ENCODE measurements at regions not wholly inside any gene's neighbourhood (a gene's known extent, or its start where the extent isn't known, plus 50 kb on each side); places are given as distances from the start of the nearest gene placed in this dataset.

DNA sequence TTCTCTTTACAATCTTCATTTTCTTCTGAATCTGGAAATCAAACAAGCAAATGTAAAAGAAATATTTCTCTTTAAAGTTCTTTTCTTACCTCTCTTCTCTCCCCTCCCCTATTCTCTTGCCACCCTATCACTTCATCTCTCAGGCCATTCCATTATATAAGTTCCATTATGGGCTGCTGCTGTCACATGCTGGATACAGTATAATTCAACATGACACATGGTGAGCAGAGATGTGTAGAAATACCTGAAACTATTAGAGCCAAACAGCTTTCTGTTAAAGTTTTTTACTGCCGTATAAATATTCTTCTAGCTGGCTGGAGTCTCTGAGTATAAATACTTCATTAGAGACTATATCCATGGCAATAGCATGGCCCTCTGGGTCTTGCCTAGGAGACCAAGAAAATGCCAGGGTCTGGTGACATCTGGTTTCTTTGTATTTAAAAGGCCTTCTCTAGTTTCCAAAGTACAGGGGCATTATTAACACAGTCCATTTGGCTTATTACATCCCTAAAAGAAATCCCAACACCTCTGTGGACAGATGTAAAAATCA, 139.6 kb downstream of the TFAP2B start:
- no peak overlapping the region for H3K4me3 ChIP-seq (ENCODE audit: control insufficient read depth in 2 of 3, extremely low read depth in 1 of 3, insufficient read depth in 2 of 3, low read depth in 1 of 3, low read length in 3 of 3)
- FAIRE-seq, result no peak
- dilution Hi-C loops (cut with MboI; ENCODE audit: extremely low pct_ligation_motif_present, low sequenced_read_pairs), result no loop called here
- DNase-seq (ENCODE audit: low read depth, low spot score), result no peak
- H3K9me3 ChIP-seq (ENCODE audit: control insufficient read depth, low read depth, low read length), result no peaks in the 10 kb centered on the region
- H3K9ac ChIP-seq (ENCODE audit: control insufficient read depth, extremely low read depth, insufficient read depth, low read length), result no peak overlapping the region
- H3K27ac ChIP-seq (ENCODE audit: control insufficient read depth, insufficient read depth, low read length), result no peak overlapping the region
- no peaks in the 10 kb centered on the region for H3K27me3 ChIP-seq (ENCODE audit: control insufficient read depth, extremely low read depth, insufficient read depth, low read length)
- no peak overlapping the region for H2AFZ ChIP-seq (ENCODE audit: control insufficient read depth, low read length)
- H3K79me2 ChIP-seq (ENCODE audit: control insufficient read depth, insufficient read depth, low read length), result no peaks in the 10 kb centered on the region
- no peaks in the 10 kb centered on the region for H4K20me1 ChIP-seq (ENCODE audit: control insufficient read depth, extremely low read depth, insufficient read depth, low read length)
- H3K36me3 ChIP-seq (ENCODE audit: control insufficient read depth in 2 of 2, extremely low read depth in 1 of 2, insufficient read depth in 2 of 2, low read length in 2 of 2), result no peaks in the 10 kb centered on the region
- no peak overlapping the region for H3K4me2 ChIP-seq (ENCODE audit: control insufficient read depth, extremely low read depth, insufficient read depth, low read depth, low read length)
- H3K4me1 ChIP-seq (ENCODE audit: control insufficient read depth, extremely low read depth, insufficient read depth, low read length), result no peaks in the 10 kb centered on the region
- H3K9me1 ChIP-seq (ENCODE audit: control insufficient read depth, extremely low read depth, insufficient read depth, low read length), result no peaks in the 10 kb centered on the region
- TF ChIP-seq, protein P1, sequence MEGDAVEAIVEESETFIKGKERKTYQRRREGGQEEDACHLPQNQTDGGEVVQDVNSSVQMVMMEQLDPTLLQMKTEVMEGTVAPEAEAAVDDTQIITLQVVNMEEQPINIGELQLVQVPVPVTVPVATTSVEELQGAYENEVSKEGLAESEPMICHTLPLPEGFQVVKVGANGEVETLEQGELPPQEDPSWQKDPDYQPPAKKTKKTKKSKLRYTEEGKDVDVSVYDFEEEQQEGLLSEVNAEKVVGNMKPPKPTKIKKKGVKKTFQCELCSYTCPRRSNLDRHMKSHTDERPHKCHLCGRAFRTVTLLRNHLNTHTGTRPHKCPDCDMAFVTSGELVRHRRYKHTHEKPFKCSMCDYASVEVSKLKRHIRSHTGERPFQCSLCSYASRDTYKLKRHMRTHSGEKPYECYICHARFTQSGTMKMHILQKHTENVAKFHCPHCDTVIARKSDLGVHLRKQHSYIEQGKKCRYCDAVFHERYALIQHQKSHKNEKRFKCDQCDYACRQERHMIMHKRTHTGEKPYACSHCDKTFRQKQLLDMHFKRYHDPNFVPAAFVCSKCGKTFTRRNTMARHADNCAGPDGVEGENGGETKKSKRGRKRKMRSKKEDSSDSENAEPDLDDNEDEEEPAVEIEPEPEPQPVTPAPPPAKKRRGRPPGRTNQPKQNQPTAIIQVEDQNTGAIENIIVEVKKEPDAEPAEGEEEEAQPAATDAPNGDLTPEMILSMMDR (optimal IDR thresholded peaks at IDR 0.05 in 1 of 3, IDR thresholded peaks at IDR 0.05 in 1 of 3, conservative IDR thresholded peaks at IDR 0.05 in 1 of 3; ENCODE audit: extremely low read depth in 1 of 3, insufficient read depth in 2 of 3, low read length in 3 of 3), result no peak
- TF ChIP-seq EZH2 (IDR thresholded peaks at IDR 0.05; ENCODE audit: low read length), result no peak

DNA sequence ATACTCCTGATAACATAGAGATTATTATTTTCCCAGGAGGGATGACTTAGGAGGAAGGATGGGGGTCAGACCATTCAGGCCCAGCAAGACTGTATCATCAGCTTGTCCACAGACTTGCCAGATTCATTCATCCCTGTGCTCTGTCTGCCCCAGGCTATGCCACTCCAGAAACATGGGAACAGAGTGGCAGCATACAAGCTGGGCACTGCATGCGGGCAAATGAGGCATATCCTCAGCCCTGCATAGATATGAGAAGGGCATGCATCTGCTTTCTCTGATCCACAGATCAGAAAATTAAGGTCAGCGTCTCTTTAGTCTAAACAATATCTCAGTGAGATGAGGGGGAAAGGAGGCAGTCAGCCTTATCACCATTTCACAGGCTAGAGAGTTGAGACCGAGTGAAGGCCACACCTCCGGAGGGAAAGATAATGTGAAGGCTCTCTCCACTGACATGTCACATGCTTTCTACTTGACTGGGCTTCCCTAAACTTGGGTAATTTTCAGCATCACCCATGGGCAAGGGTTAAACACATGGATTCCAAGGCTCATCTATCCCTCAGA, 140.5 kb downstream of the TFAP2B start:
- Histone ChIP-seq H3K4me2 (ENCODE audit: control insufficient read depth, extremely low read depth, insufficient read depth, low read depth, low read length) (no peak overlapping the region), H3K27ac (ENCODE audit: control insufficient read depth, insufficient read depth, low read length) (no peak overlapping the region), H3K4me3 (ENCODE audit: control insufficient read depth in 2 of 3, extremely low read depth in 1 of 3, insufficient read depth in 2 of 3, low read depth in 1 of 3, low read length in 3 of 3) (no peak overlapping the region), H3K9me1 (ENCODE audit: control insufficient read depth, extremely low read depth, insufficient read depth, low read length) (no peaks in the 10 kb centered on the region), H3K4me1 (ENCODE audit: control insufficient read depth, extremely low read depth, insufficient read depth, low read length) (no peaks in the 10 kb centered on the region), H3K36me3 (ENCODE audit: control insufficient read depth in 2 of 2, extremely low read depth in 1 of 2, insufficient read depth in 2 of 2, low read length in 2 of 2) (no peaks in the 10 kb centered on the region), H4K20me1 (ENCODE audit: control insufficient read depth, extremely low read depth, insufficient read depth, low read length) (no peaks in the 10 kb centered on the region), H3K9ac (ENCODE audit: control insufficient read depth, extremely low read depth, insufficient read depth, low read length) (no peak overlapping the region), H2AFZ (ENCODE audit: control insufficient read depth, low read length) (no peak overlapping the region), H3K27me3 (ENCODE audit: control insufficient read depth, extremely low read depth, insufficient read depth, low read length) (no peaks in the 10 kb centered on the region), H3K79me2 (ENCODE audit: control insufficient read depth, insufficient read depth, low read length) (no peaks in the 10 kb centered on the region), H3K9me3 (ENCODE audit: control insufficient read depth, low read depth, low read length) (no peaks in the 10 kb centered on the region)
- dilution Hi-C loops (cut with MboI; ENCODE audit: extremely low pct_ligation_motif_present, low sequenced_read_pairs), result no loop called here
- TF ChIP-seq, protein P1 (optimal IDR thresholded peaks at IDR 0.05 in 1 of 3, IDR thresholded peaks at IDR 0.05 in 1 of 3, conservative IDR thresholded peaks at IDR 0.05 in 1 of 3; ENCODE audit: extremely low read depth in 1 of 3, insufficient read depth in 2 of 3, low read length in 3 of 3), result no peak
- no peak for TF ChIP-seq EZH2 (IDR thresholded peaks at IDR 0.05; ENCODE audit: low read length)
- no peak for DNase-seq (ENCODE audit: low read depth, low spot score)
- FAIRE-seq, result no peak

All from keratinocyte (primary cell).